ENCODE measurements at regions not wholly inside any gene's neighbourhood (a gene's known extent, or its start where the extent isn't known, plus 50 kb on each side); places are given as distances from the start of the nearest gene placed in this dataset.

DNA sequence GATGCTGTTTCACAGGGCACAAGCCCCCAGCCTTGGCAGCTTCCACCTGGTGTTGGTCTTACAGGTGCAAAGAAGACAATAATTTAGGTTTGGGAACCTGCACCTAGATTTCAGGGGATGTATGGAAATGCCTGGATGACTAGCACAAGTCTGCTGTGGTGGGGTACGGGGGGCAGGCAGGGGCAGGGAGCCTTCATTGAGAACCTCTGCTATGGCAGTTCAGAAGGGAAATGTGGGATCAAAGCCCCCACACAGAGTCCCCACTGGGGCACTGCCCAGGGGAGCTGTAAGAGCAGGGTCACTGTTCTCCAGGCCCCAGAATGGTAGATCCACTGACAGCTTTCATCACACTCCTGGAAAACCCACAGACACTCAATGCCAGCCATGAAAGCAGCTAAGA lies 686.5 kb downstream of the FAM181B start:
- no peaks in the 10 kb centered on the region for H3K27me3 ChIP-seq (ENCODE audit: insufficient read depth, low read length)
- H3K4me1 ChIP-seq (ENCODE audit: insufficient read depth, low read length, severe bottlenecking): no peaks in the 10 kb centered on the region
- no peak overlapping the region for H3K9ac ChIP-seq (ENCODE audit: low read length)
- no peak overlapping the region for H3K4me3 ChIP-seq (ENCODE audit: low read depth, low read length, poor library complexity, severe bottlenecking)
- no peak overlapping the region for H3K27ac ChIP-seq (ENCODE audit: low read depth, low read length, poor library complexity, severe bottlenecking)
- H3K36me3 ChIP-seq (ENCODE audit: insufficient read depth, low read length): no peaks in the 10 kb centered on the region
- H3K9me3 ChIP-seq (ENCODE audit: low read length): no peaks in the 10 kb centered on the region
- H4K20me1 ChIP-seq (ENCODE audit: insufficient read depth, low read length): no peaks in the 10 kb centered on the region
- no peaks in the 10 kb centered on the region for H3F3A ChIP-seq (ENCODE audit: insufficient read depth, low read length)
- H3K4me2 ChIP-seq (ENCODE audit: low read length): no peak overlapping the region
- no peak overlapping the region for H2AFZ ChIP-seq (ENCODE audit: low read length)
- no peaks in the 10 kb centered on the region for H3K9me2 ChIP-seq (ENCODE audit: low read depth, low read length)
- TF ChIP-seq, protein P1, sequence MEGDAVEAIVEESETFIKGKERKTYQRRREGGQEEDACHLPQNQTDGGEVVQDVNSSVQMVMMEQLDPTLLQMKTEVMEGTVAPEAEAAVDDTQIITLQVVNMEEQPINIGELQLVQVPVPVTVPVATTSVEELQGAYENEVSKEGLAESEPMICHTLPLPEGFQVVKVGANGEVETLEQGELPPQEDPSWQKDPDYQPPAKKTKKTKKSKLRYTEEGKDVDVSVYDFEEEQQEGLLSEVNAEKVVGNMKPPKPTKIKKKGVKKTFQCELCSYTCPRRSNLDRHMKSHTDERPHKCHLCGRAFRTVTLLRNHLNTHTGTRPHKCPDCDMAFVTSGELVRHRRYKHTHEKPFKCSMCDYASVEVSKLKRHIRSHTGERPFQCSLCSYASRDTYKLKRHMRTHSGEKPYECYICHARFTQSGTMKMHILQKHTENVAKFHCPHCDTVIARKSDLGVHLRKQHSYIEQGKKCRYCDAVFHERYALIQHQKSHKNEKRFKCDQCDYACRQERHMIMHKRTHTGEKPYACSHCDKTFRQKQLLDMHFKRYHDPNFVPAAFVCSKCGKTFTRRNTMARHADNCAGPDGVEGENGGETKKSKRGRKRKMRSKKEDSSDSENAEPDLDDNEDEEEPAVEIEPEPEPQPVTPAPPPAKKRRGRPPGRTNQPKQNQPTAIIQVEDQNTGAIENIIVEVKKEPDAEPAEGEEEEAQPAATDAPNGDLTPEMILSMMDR (IDR thresholded peaks at IDR 0.05; ENCODE audit: low read length): no peak
- no peak for TF ChIP-seq EZH2 (IDR thresholded peaks at IDR 0.05; ENCODE audit: borderline replicate concordance, low read length)
- no peaks in the 10 kb centered on the region for H3K79me2 ChIP-seq (ENCODE audit: insufficient read depth, low read length)

DNA sequence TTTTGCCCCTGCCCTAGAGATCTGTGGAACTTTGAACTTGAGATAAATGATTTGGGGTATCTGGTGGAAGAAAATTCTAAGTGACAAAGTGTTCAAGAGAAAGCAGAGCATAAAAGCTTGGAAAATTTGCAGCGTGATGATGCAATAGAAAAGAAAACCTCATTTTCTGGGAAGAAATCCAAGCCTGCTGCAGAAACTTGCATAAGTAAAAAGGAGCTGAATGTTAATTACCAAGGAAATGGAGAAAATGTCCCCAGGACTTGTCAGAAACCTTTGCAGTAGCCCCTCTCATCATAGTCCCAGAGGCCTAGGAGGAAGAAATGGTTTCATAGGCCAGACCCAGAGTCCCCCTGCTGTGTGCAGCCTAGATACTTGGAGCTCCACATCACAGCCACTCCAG lies 686.9 kb downstream of the FAM181B start:
- Histone ChIP-seq H3K9me2 (ENCODE audit: low read depth, low read length) (no peaks in the 10 kb centered on the region), H3K4me1 (ENCODE audit: insufficient read depth, low read length, severe bottlenecking) (no peaks in the 10 kb centered on the region), H3K36me3 (ENCODE audit: insufficient read depth, low read length) (no peaks in the 10 kb centered on the region), H3K4me2 (ENCODE audit: low read length) (no peak overlapping the region), H3F3A (ENCODE audit: insufficient read depth, low read length) (no peaks in the 10 kb centered on the region), H3K9me3 (ENCODE audit: low read length) (no peaks in the 10 kb centered on the region), H3K9ac (ENCODE audit: low read length) (no peak overlapping the region), H3K27me3 (ENCODE audit: insufficient read depth, low read length) (no peaks in the 10 kb centered on the region), H2AFZ (ENCODE audit: low read length) (no peak overlapping the region), H3K79me2 (ENCODE audit: insufficient read depth, low read length) (no peaks in the 10 kb centered on the region), H4K20me1 (ENCODE audit: insufficient read depth, low read length) (no peaks in the 10 kb centered on the region), H3K4me3 (ENCODE audit: low read depth, low read length, poor library complexity, severe bottlenecking) (no peak overlapping the region), H3K27ac (ENCODE audit: low read depth, low read length, poor library complexity, severe bottlenecking) (no peak overlapping the region)
- TF ChIP-seq, protein P1 (IDR thresholded peaks at IDR 0.05; ENCODE audit: low read length): no peak
- TF ChIP-seq EZH2 (IDR thresholded peaks at IDR 0.05; ENCODE audit: borderline replicate concordance, low read length): no peak

DNA sequence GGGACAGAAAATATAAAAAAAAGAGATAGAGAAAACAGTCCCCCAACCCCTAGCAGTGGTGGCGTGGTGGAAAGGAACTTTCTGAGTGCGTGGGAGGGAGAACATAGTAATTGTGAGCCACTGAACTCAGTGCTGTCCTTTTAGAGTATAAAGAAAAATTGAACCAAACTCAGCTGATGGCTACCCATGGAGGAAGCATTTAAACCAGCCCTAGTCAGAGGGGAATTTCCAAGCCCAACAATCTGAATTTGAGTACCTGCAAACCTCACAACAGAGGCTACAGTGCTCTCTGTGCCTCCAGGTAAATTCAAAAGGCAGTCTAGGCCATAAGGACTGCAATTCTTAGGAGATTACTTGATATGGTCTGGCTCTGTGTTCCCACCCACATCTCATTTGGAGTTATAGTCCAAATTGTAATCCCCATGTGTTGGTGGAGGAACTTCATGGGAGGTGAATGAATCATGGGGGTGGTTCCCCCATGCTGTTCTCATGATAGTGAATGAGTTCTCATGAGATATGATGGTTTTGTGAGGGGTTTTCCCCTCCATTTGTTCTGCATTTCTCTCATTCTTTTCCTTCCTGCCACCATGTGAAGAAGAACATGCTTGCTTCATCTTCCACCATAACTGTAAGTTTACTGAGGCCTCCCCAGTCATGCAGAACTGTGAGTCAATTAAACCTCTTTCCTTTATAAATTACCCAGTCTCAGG lies 687.8 kb downstream of the FAM181B start:
- H3K4me2 ChIP-seq (ENCODE audit: low read length): no peak overlapping the region
- H3K79me2 ChIP-seq (ENCODE audit: insufficient read depth, low read length): no peaks in the 10 kb centered on the region
- H3K4me3 ChIP-seq (ENCODE audit: low read depth, low read length, poor library complexity, severe bottlenecking): no peak overlapping the region
- H4K20me1 ChIP-seq (ENCODE audit: insufficient read depth, low read length): no peaks in the 10 kb centered on the region
- H3K4me1 ChIP-seq (ENCODE audit: insufficient read depth, low read length, severe bottlenecking): no peaks in the 10 kb centered on the region
- no peak overlapping the region for H3K27ac ChIP-seq (ENCODE audit: low read depth, low read length, poor library complexity, severe bottlenecking)
- H3K9me2 ChIP-seq (ENCODE audit: low read depth, low read length): no peaks in the 10 kb centered on the region
- H2AFZ ChIP-seq (ENCODE audit: low read length): no peak overlapping the region
- no peaks in the 10 kb centered on the region for H3K27me3 ChIP-seq (ENCODE audit: insufficient read depth, low read length)
- no peaks in the 10 kb centered on the region for H3K36me3 ChIP-seq (ENCODE audit: insufficient read depth, low read length)
- H3K9ac ChIP-seq (ENCODE audit: low read length): no peak overlapping the region
- no peak for TF ChIP-seq EZH2 (IDR thresholded peaks at IDR 0.05; ENCODE audit: borderline replicate concordance, low read length)
- TF ChIP-seq, protein P1 (IDR thresholded peaks at IDR 0.05; ENCODE audit: low read length): no peak
- no peaks in the 10 kb centered on the region for H3F3A ChIP-seq (ENCODE audit: insufficient read depth, low read length)
- H3K9me3 ChIP-seq (ENCODE audit: low read length): no peaks in the 10 kb centered on the region

All from OCI-LY1 (cell line).